Vagina (tissue), 2 donors: ENCODE measurements at regions not wholly inside any gene's neighbourhood (a gene's known extent, or its start where the extent isn't known, plus 50 kb on each side); places are given as distances from the start of the nearest gene placed in this dataset.

Source experiments
- DNase-seq, 2 donors: peaks; one replicate each; pipeline ENCODE4 v3.0.0-alpha.2; 2017; ENCODE audit errors: extremely low spot score in 2 of 2
- H3K27ac ChIP-seq: fragments of 200-600 bp; sonication (generic); one replicate; pipeline ENCODE4 v1.5.1; 2019
- H3K27me3 ChIP-seq: fragments of 200-600 bp; sonication (generic); one replicate; pipeline ENCODE4 v1.5.1; 2019
- H3K36me3 ChIP-seq, 2 donors: fragments of 200-600 bp; sonication (generic); one replicate each; pipeline ENCODE4 v1.5.1; 2017 to 2019
- H3K4me1 ChIP-seq: fragments of 200-600 bp; sonication (generic); one replicate; pipeline ENCODE4 v1.5.1; 2019
- H3K4me3 ChIP-seq, 2 donors: fragments of 200-600 bp; sonication (generic); 1 replicate in 1 of 2; 2 replicates in 1 of 2; pipeline ENCODE4 v1.5.1; 2016 to 2019
- H3K9me3 ChIP-seq: fragments of 200-600 bp; sonication (generic); one replicate; pipeline ENCODE4 v1.5.1; 2019
- POLR2A ChIP-seq, 2 donors: fragments of 450-650 bp; IDR thresholded peaks; one replicate each; pipeline ENCODE4 v1.6.1; 2017; ENCODE audit warnings: antibody characterized with exemption in 2 of 2, mild to moderate bottlenecking in 2 of 2, moderate library complexity in 2 of 2
- POLR2AphosphoS5 ChIP-seq, 2 donors: sonication (generic); formaldehyde crosslinking; IDR thresholded peaks; one replicate each; pipeline ENCODE4 v1.9.0; 2017; ENCODE audit warnings: antibody characterized with exemption in 2 of 2, mild to moderate bottlenecking in 2 of 2, low read depth in 1 of 2; ENCODE audit not compliant: insufficient read depth in 1 of 2
- intact Hi-C: fragments of 100-400 bp; cut with DNase I; formaldehyde crosslinking; loops from one replicate; pipeline ENCODE4 v1.15.1; 2023
- TF ChIP-seq, protein P1 (sequence below), 3 experiments: fragments of 450-650 bp in 2 of 3; fragments of 200-600 bp in 1 of 3; sonication (generic) in 1 of 3; IDR thresholded peaks; one replicate each; pipeline ENCODE4 v1.5.1; 2017 to 2019; ENCODE audit warnings: antibody characterized with exemption in 3 of 3, mild to moderate bottlenecking in 2 of 3, moderate library complexity in 2 of 3

DNA sequence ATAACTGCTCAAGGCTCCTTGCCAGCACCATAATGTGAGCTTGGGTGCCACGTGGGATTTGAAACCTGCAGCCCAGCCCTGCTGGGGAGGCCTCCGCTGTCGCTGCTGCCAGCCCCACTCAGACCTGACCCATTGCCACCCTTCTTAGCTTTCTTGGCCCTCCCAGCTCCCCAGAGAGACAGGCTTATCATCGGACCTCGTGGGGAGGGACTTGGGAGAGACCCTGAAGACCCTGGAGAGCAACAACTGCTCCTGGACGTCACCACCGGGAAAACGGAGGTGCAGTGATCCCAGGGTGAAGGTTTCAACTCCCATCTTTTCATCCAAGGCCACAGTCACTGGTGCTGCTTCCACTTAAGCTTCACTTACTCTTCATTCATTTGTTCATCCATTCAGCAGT is 596.1 kb downstream of the PTPRU start:
- H3K36me3 ChIP-seq = no peaks in the 10 kb centered on the region
- H3K4me3 ChIP-seq = no peak overlapping the region
- TF ChIP-seq POLR2A (IDR thresholded peaks at IDR 0.05) (no peak), POLR2AphosphoS5 (IDR thresholded peaks at IDR 0.05; ENCODE audit: insufficient read depth in 1 of 2, low read depth in 1 of 2) (no peak)
- TF ChIP-seq, protein P1, sequence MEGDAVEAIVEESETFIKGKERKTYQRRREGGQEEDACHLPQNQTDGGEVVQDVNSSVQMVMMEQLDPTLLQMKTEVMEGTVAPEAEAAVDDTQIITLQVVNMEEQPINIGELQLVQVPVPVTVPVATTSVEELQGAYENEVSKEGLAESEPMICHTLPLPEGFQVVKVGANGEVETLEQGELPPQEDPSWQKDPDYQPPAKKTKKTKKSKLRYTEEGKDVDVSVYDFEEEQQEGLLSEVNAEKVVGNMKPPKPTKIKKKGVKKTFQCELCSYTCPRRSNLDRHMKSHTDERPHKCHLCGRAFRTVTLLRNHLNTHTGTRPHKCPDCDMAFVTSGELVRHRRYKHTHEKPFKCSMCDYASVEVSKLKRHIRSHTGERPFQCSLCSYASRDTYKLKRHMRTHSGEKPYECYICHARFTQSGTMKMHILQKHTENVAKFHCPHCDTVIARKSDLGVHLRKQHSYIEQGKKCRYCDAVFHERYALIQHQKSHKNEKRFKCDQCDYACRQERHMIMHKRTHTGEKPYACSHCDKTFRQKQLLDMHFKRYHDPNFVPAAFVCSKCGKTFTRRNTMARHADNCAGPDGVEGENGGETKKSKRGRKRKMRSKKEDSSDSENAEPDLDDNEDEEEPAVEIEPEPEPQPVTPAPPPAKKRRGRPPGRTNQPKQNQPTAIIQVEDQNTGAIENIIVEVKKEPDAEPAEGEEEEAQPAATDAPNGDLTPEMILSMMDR (IDR thresholded peaks at IDR 0.05) = no peak
- H3K27ac ChIP-seq = no peak overlapping the region
- H3K27me3 ChIP-seq = no peaks in the 10 kb centered on the region
- intact Hi-C loops = no loop called here
- H3K4me1 ChIP-seq = no peaks in the 10 kb centered on the region
- H3K9me3 ChIP-seq = no peaks in the 10 kb centered on the region
- peak; percentile 64 for DNase-seq

DNA sequence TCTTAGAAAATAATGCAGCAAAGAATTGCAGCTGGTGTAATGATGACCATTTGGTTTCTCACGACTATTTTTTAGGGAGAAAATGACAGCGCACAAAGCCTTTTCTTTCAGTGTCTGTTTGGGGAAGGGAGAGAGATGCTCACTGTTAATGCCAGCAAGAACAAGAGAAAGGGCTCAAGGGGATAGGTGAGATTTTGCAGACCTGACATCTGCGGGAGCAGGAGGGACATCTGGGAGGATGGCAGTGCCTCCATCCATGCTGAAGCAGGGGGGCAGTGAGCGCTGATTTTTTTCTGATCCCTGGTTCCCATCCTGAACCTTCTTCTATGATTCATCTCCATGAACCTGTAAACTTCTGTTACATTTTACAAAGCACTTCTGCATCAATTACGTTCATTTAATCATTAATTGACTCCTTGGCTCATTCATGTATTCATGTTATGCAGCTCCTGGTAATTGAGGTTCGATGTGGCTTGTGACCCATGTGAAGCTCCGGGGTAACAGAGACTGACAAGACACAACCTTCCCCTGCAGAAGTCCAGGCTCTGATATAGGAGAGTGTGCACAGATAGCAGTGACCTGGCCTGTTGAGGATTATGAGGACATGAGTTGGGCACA is 595.3 kb downstream of the PTPRU start:
- DNase-seq = peak; percentile 28 to 42
- no peaks in the 10 kb centered on the region for H3K36me3 ChIP-seq
- intact Hi-C loops = no loop called here
- no peaks in the 10 kb centered on the region for H3K4me1 ChIP-seq
- H3K27me3 ChIP-seq = no peaks in the 10 kb centered on the region
- TF ChIP-seq, protein P1 (IDR thresholded peaks at IDR 0.05) = no peak
- TF ChIP-seq POLR2AphosphoS5 (IDR thresholded peaks at IDR 0.05; ENCODE audit: insufficient read depth in 1 of 2, low read depth in 1 of 2) (no peak), POLR2A (IDR thresholded peaks at IDR 0.05) (no peak)
- no peaks in the 10 kb centered on the region for H3K9me3 ChIP-seq
- H3K4me3 ChIP-seq = no peak overlapping the region
- no peak overlapping the region for H3K27ac ChIP-seq

DNA sequence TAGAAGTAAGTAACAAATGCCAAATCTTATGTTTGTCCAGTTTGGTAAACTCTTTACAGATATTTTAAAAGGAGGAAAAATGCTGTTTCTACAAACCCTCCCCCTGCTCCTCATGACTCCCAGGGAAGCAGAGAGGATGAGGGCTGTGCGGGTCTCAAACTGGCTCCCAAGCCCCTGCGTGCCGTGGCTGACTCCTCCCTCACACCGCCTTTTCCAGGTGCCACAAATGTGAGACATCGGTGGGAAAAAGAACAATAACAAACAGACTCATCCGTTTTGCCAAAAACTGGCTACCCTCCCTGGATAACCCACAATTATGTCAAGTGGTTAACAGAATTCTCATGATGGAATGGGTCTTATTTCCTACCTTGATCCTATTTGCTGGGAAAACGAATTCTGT is 594.6 kb downstream of the PTPRU start:
- no peak overlapping the region for H3K27ac ChIP-seq
- H3K4me3 ChIP-seq = no peak overlapping the region
- no peaks in the 10 kb centered on the region for H3K27me3 ChIP-seq
- DNase-seq = peak in 1 of 2 donors; percentile 16
- intact Hi-C loops = no loop called here
- TF ChIP-seq, protein P1 (IDR thresholded peaks at IDR 0.05) = no peak
- TF ChIP-seq POLR2AphosphoS5 (IDR thresholded peaks at IDR 0.05; ENCODE audit: insufficient read depth in 1 of 2, low read depth in 1 of 2) = no peak
- no peak for TF ChIP-seq POLR2A (IDR thresholded peaks at IDR 0.05)
- no peaks in the 10 kb centered on the region for H3K4me1 ChIP-seq
- H3K36me3 ChIP-seq = no peaks in the 10 kb centered on the region
- H3K9me3 ChIP-seq = no peaks in the 10 kb centered on the region

DNA sequence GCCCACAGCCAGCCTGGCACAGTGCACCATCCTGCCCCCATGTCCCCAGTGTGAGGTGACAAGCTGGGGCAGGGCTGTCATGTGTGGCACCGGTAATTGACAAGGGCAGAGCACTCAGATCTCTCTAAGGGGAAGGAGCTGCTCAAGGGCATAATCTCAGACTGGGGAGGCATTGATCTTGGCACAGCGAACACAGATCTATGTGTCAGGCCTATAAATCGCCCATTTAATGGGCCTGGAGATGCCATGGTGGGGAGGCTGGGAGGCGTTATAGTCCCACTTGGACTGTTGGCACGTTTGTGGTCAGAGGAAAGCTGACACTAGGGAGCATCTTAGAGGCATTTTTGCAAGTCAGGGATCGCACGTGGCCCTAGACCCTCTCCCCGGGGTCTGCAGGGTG is 594.1 kb downstream of the PTPRU start:
- DNase-seq = peak; percentile 27 to 88
- intact Hi-C loops = no loop called here
- no peaks in the 10 kb centered on the region for H3K27me3 ChIP-seq
- TF ChIP-seq POLR2A (IDR thresholded peaks at IDR 0.05) (no peak), POLR2AphosphoS5 (IDR thresholded peaks at IDR 0.05; ENCODE audit: insufficient read depth in 1 of 2, low read depth in 1 of 2) (no peak)
- TF ChIP-seq, protein P1 (IDR thresholded peaks at IDR 0.05) = no peak
- no peaks in the 10 kb centered on the region for H3K36me3 ChIP-seq
- no peak overlapping the region for H3K4me3 ChIP-seq
- H3K4me1 ChIP-seq = no peaks in the 10 kb centered on the region
- no peak overlapping the region for H3K27ac ChIP-seq
- no peaks in the 10 kb centered on the region for H3K9me3 ChIP-seq

DNA sequence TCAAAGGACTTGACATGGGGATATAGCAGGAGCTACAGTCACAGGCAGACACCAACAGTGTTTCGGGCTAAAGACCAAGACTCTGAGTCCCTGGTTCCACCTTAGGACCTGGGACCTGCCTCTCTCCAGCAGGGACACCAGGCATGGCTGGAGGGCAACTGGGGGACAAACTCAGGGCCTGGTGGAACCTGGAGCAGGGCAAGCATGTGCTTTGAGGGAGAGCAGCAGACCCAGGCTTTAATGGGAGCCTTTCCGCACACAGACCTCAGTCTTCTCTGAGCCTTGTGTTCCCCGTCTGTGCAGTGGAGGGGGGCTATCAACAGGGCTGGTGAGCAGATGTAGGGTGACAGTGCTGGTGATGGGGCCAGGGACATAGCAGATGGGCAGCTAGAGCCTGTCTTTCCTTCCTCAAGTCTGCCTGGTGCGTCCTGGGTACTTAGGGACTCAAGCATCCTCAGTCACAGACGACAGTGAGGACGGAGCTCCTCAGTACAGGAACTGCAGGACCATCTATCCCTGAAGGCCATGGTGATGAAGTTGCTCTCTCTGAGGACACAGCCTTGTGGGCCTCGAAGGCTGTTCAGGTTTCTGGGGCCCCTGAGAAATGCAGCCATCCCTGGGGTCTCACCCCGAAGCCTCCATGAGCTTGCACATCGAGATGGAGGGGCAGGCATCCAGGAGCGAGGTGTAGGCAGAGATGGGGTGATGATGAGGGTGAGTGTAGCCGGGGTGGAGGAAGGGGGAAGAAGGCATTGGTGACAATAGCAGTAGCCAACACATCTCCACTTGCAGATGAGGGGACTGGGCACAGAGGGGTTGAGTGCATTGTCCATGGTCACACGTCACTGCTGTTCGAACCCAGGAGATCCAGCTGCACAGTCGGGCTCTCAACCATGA is 593.4 kb downstream of the PTPRU start:
- TF ChIP-seq POLR2A (IDR thresholded peaks at IDR 0.05) = no peak
- TF ChIP-seq, protein P1 (IDR thresholded peaks at IDR 0.05) = no peak
- no peak for TF ChIP-seq POLR2AphosphoS5 (IDR thresholded peaks at IDR 0.05; ENCODE audit: insufficient read depth in 1 of 2, low read depth in 1 of 2)
- intact Hi-C loops = no loop called here
- Histone ChIP-seq H3K4me3 (no peak overlapping the region), H3K9me3 (no peaks in the 10 kb centered on the region), H3K36me3 (no peaks in the 10 kb centered on the region), H3K27ac (no peak overlapping the region), H3K4me1 (no peaks in the 10 kb centered on the region), H3K27me3 (no peaks in the 10 kb centered on the region)
- peak; percentile 56 to 85 for DNase-seq
